ENCODE measurements at regions not wholly inside any gene's neighbourhood (a gene's known extent, or its start where the extent isn't known, plus 50 kb on each side); places are given as distances from the start of the nearest gene placed in this dataset.

- no peak for TF ChIP-seq POLR2A (IDR thresholded peaks at IDR 0.05; ENCODE audit: low read length)
- no peak for TF ChIP-seq GATA1 (IDR thresholded peaks at IDR 0.05; ENCODE audit: low read depth, low read length)
Measured at GRCh38 chr6:1126036-1126435, 185.9 kb upstream of the FOXQ1 start.
